ENCODE measurements at regions not wholly inside any gene's neighbourhood (a gene's known extent, or its start where the extent isn't known, plus 50 kb on each side); places are given as distances from the start of the nearest gene placed in this dataset.

DNA sequence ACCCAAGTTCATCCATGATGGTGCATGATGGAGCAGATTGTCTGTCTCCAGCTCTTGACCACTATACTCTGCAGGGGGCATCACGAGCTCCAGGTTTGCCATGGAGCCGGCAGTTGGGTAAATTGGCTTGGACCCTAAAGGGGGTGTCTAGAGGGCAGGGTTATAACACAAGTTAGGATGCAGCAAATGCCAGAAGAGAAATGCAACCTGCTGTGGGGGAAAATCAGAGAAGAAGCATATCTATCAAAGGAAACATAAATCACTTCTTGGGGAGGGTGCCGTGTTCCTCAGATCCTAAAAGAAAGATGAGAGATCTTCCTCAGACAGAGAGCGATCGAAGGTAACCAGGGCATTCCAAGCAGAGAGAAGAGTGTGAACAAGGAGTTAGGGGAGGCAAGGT is 334.9 kb downstream of the C12orf75 start:
- H3K27me3 Mint-ChIP-seq: no peaks in the 10 kb centered on the region
- no peak overlapping the region for H3K4me3 Mint-ChIP-seq
- CTCF ChIA-PET: no interaction called here

DNA sequence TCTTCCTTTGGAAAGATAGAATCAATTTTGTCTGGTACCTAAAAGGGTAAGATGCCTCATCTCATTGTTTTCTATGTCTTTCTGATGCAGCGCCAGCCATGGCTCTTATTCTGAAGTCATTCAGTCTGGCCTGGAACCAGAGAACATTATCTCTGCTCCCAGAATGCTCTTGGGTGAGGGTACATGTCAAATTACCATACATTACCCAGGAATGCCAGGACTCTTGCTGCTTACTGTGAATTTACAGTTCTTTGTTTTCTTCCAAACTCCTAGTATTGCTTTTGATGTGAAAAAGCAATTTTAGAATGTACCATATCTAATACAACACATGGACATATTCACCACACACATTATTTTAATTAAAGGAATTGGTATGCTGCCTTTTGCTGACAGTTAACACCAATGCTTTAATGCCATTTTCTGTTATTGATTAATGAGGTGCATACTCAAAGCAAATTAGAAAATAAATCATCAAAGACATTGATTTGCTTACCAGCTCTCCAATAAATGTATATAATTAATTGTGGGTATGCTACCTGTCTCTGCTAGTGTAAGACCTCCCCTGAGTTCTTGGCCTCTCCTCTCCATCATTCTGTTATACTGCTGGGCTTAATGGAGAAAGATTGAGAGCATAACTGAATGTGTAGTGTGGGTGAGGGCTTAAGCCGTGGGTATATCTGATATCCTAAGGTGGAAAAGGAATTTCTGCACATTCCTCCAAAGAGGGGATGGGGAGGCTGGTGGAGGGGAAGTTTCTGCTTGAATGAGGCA is 337.7 kb downstream of the C12orf75 start:
- no peak for DNase-seq
- peaks cover 2% of the 10 kb centered on the region for H3K9me3 Mint-ChIP-seq
- H3K4me3 Mint-ChIP-seq: no peak overlapping the region
- H3K27me3 Mint-ChIP-seq: no peaks in the 10 kb centered on the region
- TF ChIP-seq, protein P1, sequence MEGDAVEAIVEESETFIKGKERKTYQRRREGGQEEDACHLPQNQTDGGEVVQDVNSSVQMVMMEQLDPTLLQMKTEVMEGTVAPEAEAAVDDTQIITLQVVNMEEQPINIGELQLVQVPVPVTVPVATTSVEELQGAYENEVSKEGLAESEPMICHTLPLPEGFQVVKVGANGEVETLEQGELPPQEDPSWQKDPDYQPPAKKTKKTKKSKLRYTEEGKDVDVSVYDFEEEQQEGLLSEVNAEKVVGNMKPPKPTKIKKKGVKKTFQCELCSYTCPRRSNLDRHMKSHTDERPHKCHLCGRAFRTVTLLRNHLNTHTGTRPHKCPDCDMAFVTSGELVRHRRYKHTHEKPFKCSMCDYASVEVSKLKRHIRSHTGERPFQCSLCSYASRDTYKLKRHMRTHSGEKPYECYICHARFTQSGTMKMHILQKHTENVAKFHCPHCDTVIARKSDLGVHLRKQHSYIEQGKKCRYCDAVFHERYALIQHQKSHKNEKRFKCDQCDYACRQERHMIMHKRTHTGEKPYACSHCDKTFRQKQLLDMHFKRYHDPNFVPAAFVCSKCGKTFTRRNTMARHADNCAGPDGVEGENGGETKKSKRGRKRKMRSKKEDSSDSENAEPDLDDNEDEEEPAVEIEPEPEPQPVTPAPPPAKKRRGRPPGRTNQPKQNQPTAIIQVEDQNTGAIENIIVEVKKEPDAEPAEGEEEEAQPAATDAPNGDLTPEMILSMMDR (IDR thresholded peaks at IDR 0.05): no peak
- H3K4me1 Mint-ChIP-seq: no peaks in the 10 kb centered on the region
- POLR2A ChIA-PET: no interaction called here
- no peak for ATAC-seq (ENCODE audit: low read depth)
- intact Hi-C loops (cut with micrococcal nuclease): no loop called here
- no peaks in the 10 kb centered on the region for H3K36me3 Mint-ChIP-seq (ENCODE audit: low read depth)
- no peak overlapping the region for H3K27ac Mint-ChIP-seq
- CTCF ChIA-PET: no interaction called here

More for the DNA sequence above, 334.9 kb downstream of the C12orf75 start:
- no peak for ATAC-seq (ENCODE audit: low read depth)
- DNase-seq: no peak
- H3K9me3 Mint-ChIP-seq: peaks cover 2% of the 10 kb centered on the region
- intact Hi-C loops (cut with micrococcal nuclease): no loop called here
- TF ChIP-seq, protein P1 (IDR thresholded peaks at IDR 0.05): no peak
- H3K4me1 Mint-ChIP-seq: no peaks in the 10 kb centered on the region
- no peaks in the 10 kb centered on the region for H3K36me3 Mint-ChIP-seq (ENCODE audit: low read depth)
- POLR2A ChIA-PET: no interaction called here
- H3K27ac Mint-ChIP-seq: no peak overlapping the region

DNA sequence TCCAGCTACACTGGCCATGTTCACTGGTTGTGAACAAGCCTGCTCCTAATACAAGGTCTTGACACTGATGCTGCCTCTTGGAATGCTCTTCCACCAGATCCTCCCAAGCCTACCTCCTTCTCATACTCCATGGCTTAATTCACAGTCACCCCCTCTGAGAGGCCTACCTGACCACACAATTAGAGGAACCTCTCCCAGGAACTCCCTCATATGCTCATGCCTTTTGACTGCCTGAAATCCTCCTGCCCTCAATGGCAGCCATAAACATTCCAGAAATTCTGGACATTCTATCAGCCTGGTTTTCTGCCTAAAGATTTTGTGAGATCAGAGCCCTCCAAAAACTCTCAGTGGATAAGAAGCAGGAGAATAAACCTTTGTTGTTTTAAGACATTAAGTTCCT is 340.2 kb downstream of the C12orf75 start:
- H3K9me3 Mint-ChIP-seq: peaks cover 2% of the 10 kb centered on the region
- H3K27ac Mint-ChIP-seq: no peak overlapping the region
- H3K4me1 Mint-ChIP-seq: no peaks in the 10 kb centered on the region
- no peaks in the 10 kb centered on the region for H3K36me3 Mint-ChIP-seq (ENCODE audit: low read depth)
- DNase-seq (no peak), ATAC-seq (ENCODE audit: low read depth) (no peak)
- TF ChIP-seq, protein P1 (IDR thresholded peaks at IDR 0.05): no peak
- CTCF ChIA-PET: no interaction called here
- intact Hi-C loops (cut with micrococcal nuclease): no loop called here
- no peaks in the 10 kb centered on the region for H3K27me3 Mint-ChIP-seq
- POLR2A ChIA-PET: no interaction called here
- H3K4me3 Mint-ChIP-seq: no peak overlapping the region

DNA sequence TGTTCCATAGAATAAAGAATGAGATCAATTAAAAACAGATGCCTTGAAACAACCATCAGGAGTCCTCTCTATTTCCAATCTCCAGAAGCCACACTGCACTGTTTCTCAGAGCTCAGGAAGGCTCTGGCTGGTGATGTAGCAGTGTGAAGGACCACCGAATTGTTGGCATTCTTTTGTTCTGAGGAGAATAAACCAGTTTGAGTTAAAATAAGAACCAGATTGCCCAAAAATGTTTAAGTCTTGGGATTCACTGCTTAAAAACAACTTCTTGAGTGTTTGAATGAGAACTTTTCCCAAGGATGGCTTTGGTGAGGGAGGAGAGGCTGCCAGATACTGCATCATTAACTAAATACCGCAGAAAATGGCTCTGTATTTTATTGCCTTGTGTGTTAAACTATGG is 341.2 kb downstream of the C12orf75 start:
- no peak for ATAC-seq (ENCODE audit: low read depth)

DNA sequence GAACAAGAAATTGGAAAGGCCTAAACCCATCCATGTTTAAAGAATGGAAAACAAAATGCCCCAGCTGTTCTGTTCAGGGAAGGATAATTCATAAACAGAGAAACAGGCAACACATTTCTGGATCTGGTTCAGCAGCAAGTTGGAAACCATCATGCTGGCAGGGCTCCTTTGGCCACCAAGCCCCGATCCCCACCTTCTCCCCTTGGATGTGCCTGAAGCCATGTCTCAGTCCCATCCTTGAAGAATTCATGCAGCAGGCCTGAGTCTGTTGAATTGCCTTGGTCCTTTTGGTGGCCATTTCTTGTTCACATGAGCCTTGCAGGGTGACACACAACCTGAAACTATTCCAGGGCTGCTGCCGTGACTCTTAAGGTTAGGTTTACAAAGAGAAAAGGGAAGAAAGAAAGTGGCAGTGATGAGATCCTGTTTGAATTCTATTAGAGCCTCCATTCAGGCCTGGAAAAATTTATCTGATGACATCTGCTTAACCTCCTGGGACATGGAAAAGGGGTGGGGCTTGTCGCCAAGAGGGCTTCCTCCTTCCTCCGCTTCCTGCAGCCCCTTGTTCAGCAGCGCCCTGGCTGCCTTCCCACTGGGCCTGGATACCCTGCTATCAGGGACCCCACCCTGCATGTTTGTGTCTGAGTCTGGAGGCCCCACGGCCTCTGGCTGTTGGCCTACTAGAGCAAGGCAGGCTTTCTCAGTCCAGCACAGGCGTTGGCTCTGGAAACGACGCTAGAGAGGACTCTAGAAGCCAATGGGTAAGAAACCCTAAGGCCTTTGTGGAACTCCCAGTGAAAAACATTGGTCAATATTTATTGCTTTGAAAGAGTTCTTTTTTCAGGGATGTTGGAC is 341.9 kb downstream of the C12orf75 start:
- no peaks in the 10 kb centered on the region for H3K27me3 Mint-ChIP-seq
- TF ChIP-seq, protein P1 (IDR thresholded peaks at IDR 0.05): no peak
- H3K4me3 Mint-ChIP-seq: no peak overlapping the region
- ATAC-seq (ENCODE audit: low read depth): no peak
- ChIA-PET POLR2A (no interaction called here), CTCF (no interaction called here)
- no peak overlapping the region for H3K27ac Mint-ChIP-seq
- intact Hi-C loops (cut with micrococcal nuclease): no loop called here
- H3K9me3 Mint-ChIP-seq: peaks cover 2% of the 10 kb centered on the region
- H3K36me3 Mint-ChIP-seq (ENCODE audit: low read depth): no peaks in the 10 kb centered on the region
- no peaks in the 10 kb centered on the region for H3K4me1 Mint-ChIP-seq
- no peak for DNase-seq

More for the DNA sequence above, 341.2 kb downstream of the C12orf75 start:
- DNase-seq: no peak
- CTCF ChIA-PET: no interaction called here
- POLR2A ChIA-PET: no interaction called here
- Mint-ChIP-seq H3K27me3 (no peaks in the 10 kb centered on the region), H3K9me3 (peaks cover 2% of the 10 kb centered on the region), H3K36me3 (ENCODE audit: low read depth) (no peaks in the 10 kb centered on the region), H3K4me3 (no peak overlapping the region), H3K27ac (no peak overlapping the region), H3K4me1 (no peaks in the 10 kb centered on the region)
- TF ChIP-seq, protein P1 (IDR thresholded peaks at IDR 0.05): no peak
- intact Hi-C loops (cut with micrococcal nuclease): no loop called here
